Psoas muscle (tissue), 7 donors: ENCODE measurements at regions not wholly inside any gene's neighbourhood (a gene's known extent, or its start where the extent isn't known, plus 50 kb on each side); places are given as distances from the start of the nearest gene placed in this dataset.

ENCODE experiments used
- ATAC-seq, 4 donors: fragments of 200-7000 bp; cut with Tn5 transposase; one replicate each; pipeline ENCODE4 v1.9.1; 2020; ENCODE audit warnings: moderate library complexity in 3 of 4, mild to moderate bottlenecking in 2 of 4
- DNase-seq, 2 donors: peaks; one replicate each; pipeline ENCODE4 v3.0.0-alpha.2; 2020
- H3K27ac ChIP-seq: fragments of 200-600 bp; one replicate; pipeline ENCODE4 v1.8.0; 2022
- H3K27me3 ChIP-seq, 3 donors: fragments of 200-600 bp in 1 of 3; one replicate each; pipeline versions ENCODE4 v1.6.1 to v1.8.0; 2013 to 2022; ENCODE audit warnings: low read length in 2 of 3, mild to moderate bottlenecking in 2 of 3, moderate library complexity in 1 of 3; ENCODE audit not compliant: insufficient read depth in 3 of 3
- H3K36me3 ChIP-seq, 2 donors: fragments of 200-600 bp in 1 of 2; one replicate each; pipeline versions ENCODE4 v1.6.1 to v1.8.0; 2013 to 2022; ENCODE audit warnings: low read depth in 1 of 2, mild to moderate bottlenecking in 1 of 2, moderate library complexity in 1 of 2; ENCODE audit not compliant: insufficient read depth in 1 of 2
- H3K4me1 ChIP-seq: fragments of 200-600 bp; one replicate; pipeline ENCODE4 v1.8.0; 2022
- H3K4me3 ChIP-seq: fragments of 200-600 bp; one replicate; pipeline ENCODE4 v1.8.0; 2022; ENCODE audit warnings: mild to moderate bottlenecking
- H3K9me3 ChIP-seq: fragments of 200-600 bp; one replicate; pipeline ENCODE4 v1.8.0; 2022
- CTCF ChIP-seq: fragments of 200-600 bp; IDR thresholded peaks from one replicate; pipeline ENCODE4 v1.8.0; 2022; ENCODE audit warnings: antibody characterized with exemption
- WGBS, 3 donors: extraction: QIAGEN DNeasy Blood & Tissue Kit; methylation state at CpG; one replicate each; pipeline versions ENCODE4 v1.1.6 to v1.1.7; 2013; 5-methylcytosine and 5-hydroxymethylcytosine counted together
- intact Hi-C, 2 donors: fragments of 100-400 bp; cut with DNase I; formaldehyde crosslinking; loops; one replicate each; pipeline versions ENCODE4 v1.11.0 to v1.14.2; 2022
- donor health status: healthy with polysubstance abuse.
- donor health status: DM: no; HTN: no; CAD: no; lungs with moderate emphysema.
- donor health status: Bipolar disorder and iron deficiency.
- donor health status: healthy.
- donor health status: DM: yes; HTN: yes; CAD: no.
- donor health status: DM: no; HTN: no; CAD: no.
- donor health status: DM: yes; HTN: yes; CAD: no.

- Histone ChIP-seq H3K9me3 (no peaks in the 10 kb centered on the region), H3K36me3 (no peaks in the 10 kb centered on the region), H3K27me3 (no peaks in the 10 kb centered on the region), H3K4me1 (no peaks in the 10 kb centered on the region), H3K27ac (no peak overlapping the region), H3K4me3 (no peak overlapping the region)
- DNase-seq (no peak), ATAC-seq (no peak)
- no peak for TF ChIP-seq CTCF
- intact Hi-C loops: no loop called here
- WGBS, 3 donors: 71 to 85% (median 77%) methylated on average over 9 of the region's 9 CpGs
Observed at GRCh38 chr15:93823971-93824913, 407.1 kb upstream of the MCTP2 start.

- intact Hi-C loops: no loop called here
- H3K27ac ChIP-seq: no peak overlapping the region
- no peak for TF ChIP-seq CTCF
- H3K4me1 ChIP-seq: no peaks in the 10 kb centered on the region
- no peak overlapping the region for H3K4me3 ChIP-seq
- peaks cover 10% of the 10 kb centered on the region for H3K9me3 ChIP-seq
- WGBS, 3 donors: 65 to 76% (median 65%) methylated on average over 4 of the region's 4 CpGs
- no peaks in the 10 kb centered on the region for H3K36me3 ChIP-seq
- ATAC-seq: no peak
- no peaks in the 10 kb centered on the region for H3K27me3 ChIP-seq
- DNase-seq: no peak
Observed at GRCh38 chr15:93820566-93820965, 410.8 kb upstream of the MCTP2 start.

- TF ChIP-seq CTCF: no peak
- H3K27ac ChIP-seq: no peak overlapping the region
- H3K9me3 ChIP-seq: peaks cover 10% of the 10 kb centered on the region
- 62 to 76% (median 68%) methylated on average over 4 of the region's 4 CpGs for WGBS, 3 donors
- DNase-seq: no peak
- no peaks in the 10 kb centered on the region for H3K27me3 ChIP-seq
- intact Hi-C loops: no loop called here
- no peak overlapping the region for H3K4me3 ChIP-seq
- no peaks in the 10 kb centered on the region for H3K36me3 ChIP-seq
- ATAC-seq: no peak
- no peaks in the 10 kb centered on the region for H3K4me1 ChIP-seq
Observed at GRCh38 chr15:93819826-93820225, 411.5 kb upstream of the MCTP2 start.

- H3K27me3 ChIP-seq: peaks cover 0 to 2% (median 0%) of the 10 kb centered on the region in 3 donors
- intact Hi-C loops: no loop called here
- H3K27ac ChIP-seq: no peak overlapping the region
- TF ChIP-seq CTCF: no peak
- H3K4me3 ChIP-seq: no peak overlapping the region
- H3K4me1 ChIP-seq: no peaks in the 10 kb centered on the region
- no peaks in the 10 kb centered on the region for H3K36me3 ChIP-seq
- H3K9me3 ChIP-seq: peaks cover 10% of the 10 kb centered on the region
- DNase-seq: no peak
- ATAC-seq: no peak
Observed at GRCh38 chr15:93816815-93817214, 414.5 kb upstream of the MCTP2 start.
